OCI-LY1 (cell line): ENCODE measurements at regions not wholly inside any gene's neighbourhood (a gene's known extent, or its start where the extent isn't known, plus 50 kb on each side); places are given as distances from the start of the nearest gene placed in this dataset.

Experiments
- H2AFZ ChIP-seq: fragments of 200-600 bp; sonication (generic), shearing (Covaris generic); 2 replicates; pipeline ENCODE4 v1.6.0; 2014; ENCODE audit warnings: antibody characterized with exemption, mild to moderate bottlenecking, low read length
- H3F3A ChIP-seq: fragments of 200-600 bp; sonication (generic), shearing (Covaris generic); 2 replicates; pipeline ENCODE4 v1.6.0; 2014; ENCODE audit warnings: mild to moderate bottlenecking, antibody characterized with exemption, low read length, moderate library complexity; ENCODE audit not compliant: insufficient read depth
- H3K27ac ChIP-seq: fragments of 200-600 bp; sonication (generic); 2 replicates; pipeline ENCODE4 v1.5.1; 2014; ENCODE audit warnings: low read length, mixed run types, mild to moderate bottlenecking, low read depth; ENCODE audit not compliant: poor library complexity, severe bottlenecking
- H3K27me3 ChIP-seq: fragments of 200-600 bp; sonication (generic); 2 replicates; pipeline ENCODE4 v1.6.0; 2014; ENCODE audit warnings: antibody characterized with exemption, mild to moderate bottlenecking, low read length, moderate library complexity; ENCODE audit not compliant: insufficient read depth
- H3K36me3 ChIP-seq: fragments of 200-600 bp; sonication (generic); 2 replicates; pipeline ENCODE4 v1.6.1; 2014; ENCODE audit warnings: mild to moderate bottlenecking, antibody characterized with exemption, low read length, moderate library complexity, mixed read lengths; ENCODE audit not compliant: insufficient read depth
- H3K4me1 ChIP-seq: fragments of 200-600 bp; sonication (generic); 2 replicates; pipeline ENCODE4 v1.5.1; 2014; ENCODE audit warnings: mild to moderate bottlenecking, low read length, moderate library complexity; ENCODE audit not compliant: insufficient read depth, severe bottlenecking
- H3K4me2 ChIP-seq: fragments of 200-600 bp; sonication (generic), shearing (Covaris generic); 2 replicates; pipeline ENCODE4 v1.6.1; 2014; ENCODE audit warnings: low read length
- H3K4me3 ChIP-seq: fragments of 200-600 bp; sonication (generic); 2 replicates; pipeline ENCODE4 v1.5.1; 2014; ENCODE audit warnings: low read length, low read depth, mild to moderate bottlenecking, mixed read lengths; ENCODE audit not compliant: poor library complexity, severe bottlenecking
- H3K79me2 ChIP-seq: fragments of 200-600 bp; shearing (Covaris generic); 2 replicates; pipeline ENCODE4 v1.6.1; 2016; ENCODE audit warnings: mixed run types, low read length, mixed read lengths; ENCODE audit not compliant: insufficient read depth
- H3K9ac ChIP-seq: fragments of 200-600 bp; sonication (generic), shearing (Covaris generic); 2 replicates; pipeline ENCODE4 v1.6.1; 2014; ENCODE audit warnings: mild to moderate bottlenecking, low read length, mixed read lengths
- H3K9me2 ChIP-seq: fragments of 200-600 bp; sonication (generic), shearing (Covaris generic); 2 replicates; pipeline ENCODE4 v1.6.1; 2014; ENCODE audit warnings: low read depth, mild to moderate bottlenecking, low read length, mixed read lengths
- H3K9me3 ChIP-seq: fragments of 200-600 bp; shearing (Covaris generic); 2 replicates; pipeline ENCODE4 v1.6.1; 2014; ENCODE audit warnings: low read length, mixed read lengths
- H4K20me1 ChIP-seq: fragments of 200-600 bp; sonication (generic), shearing (Covaris generic); 2 replicates; pipeline ENCODE4 v1.6.0; 2016; ENCODE audit warnings: mild to moderate bottlenecking, low read length; ENCODE audit not compliant: insufficient read depth
- EZH2 ChIP-seq: fragments of 200-600 bp; sonication (generic), shearing (Covaris generic); IDR thresholded peaks from 2 replicates; pipeline ENCODE4 v1.8.0; 2017; ENCODE audit warnings: borderline replicate concordance, mixed run types, mild to moderate bottlenecking, antibody characterized with exemption, low read length, moderate library complexity, mixed read lengths
- TF ChIP-seq, protein P1 (sequence below): fragments of 200-600 bp; sonication (generic), shearing (Covaris generic); IDR thresholded peaks from 2 replicates; pipeline ENCODE4 v1.5.1; 2017; ENCODE audit warnings: mild to moderate bottlenecking, antibody characterized with exemption, low read length, moderate library complexity, mixed read lengths

DNA sequence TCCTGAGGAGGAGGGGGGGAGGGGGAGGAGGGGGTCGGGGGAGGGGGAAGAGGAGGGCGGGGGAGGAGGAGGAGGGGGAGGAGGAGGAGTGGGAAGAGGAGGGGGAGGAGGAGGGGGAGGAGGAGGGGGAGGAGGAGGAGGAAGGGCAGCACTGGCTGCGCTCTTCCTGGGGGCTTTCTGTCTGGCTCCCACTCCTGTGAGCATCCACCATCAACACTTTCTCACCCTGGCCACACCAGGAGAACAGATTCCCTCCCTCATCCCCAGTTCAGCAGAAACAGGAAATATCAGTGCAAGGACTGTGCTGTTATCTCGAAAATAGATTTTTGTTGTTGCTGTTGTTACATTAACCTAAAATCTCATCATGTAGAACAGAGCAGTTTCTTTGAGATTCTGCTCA, 530.5 kb downstream of the ACTR3B start:
- no peaks in the 10 kb centered on the region for H3K4me1 ChIP-seq
- H3K4me3 ChIP-seq, result no peak overlapping the region
- no peak for TF ChIP-seq EZH2
- TF ChIP-seq, protein P1, sequence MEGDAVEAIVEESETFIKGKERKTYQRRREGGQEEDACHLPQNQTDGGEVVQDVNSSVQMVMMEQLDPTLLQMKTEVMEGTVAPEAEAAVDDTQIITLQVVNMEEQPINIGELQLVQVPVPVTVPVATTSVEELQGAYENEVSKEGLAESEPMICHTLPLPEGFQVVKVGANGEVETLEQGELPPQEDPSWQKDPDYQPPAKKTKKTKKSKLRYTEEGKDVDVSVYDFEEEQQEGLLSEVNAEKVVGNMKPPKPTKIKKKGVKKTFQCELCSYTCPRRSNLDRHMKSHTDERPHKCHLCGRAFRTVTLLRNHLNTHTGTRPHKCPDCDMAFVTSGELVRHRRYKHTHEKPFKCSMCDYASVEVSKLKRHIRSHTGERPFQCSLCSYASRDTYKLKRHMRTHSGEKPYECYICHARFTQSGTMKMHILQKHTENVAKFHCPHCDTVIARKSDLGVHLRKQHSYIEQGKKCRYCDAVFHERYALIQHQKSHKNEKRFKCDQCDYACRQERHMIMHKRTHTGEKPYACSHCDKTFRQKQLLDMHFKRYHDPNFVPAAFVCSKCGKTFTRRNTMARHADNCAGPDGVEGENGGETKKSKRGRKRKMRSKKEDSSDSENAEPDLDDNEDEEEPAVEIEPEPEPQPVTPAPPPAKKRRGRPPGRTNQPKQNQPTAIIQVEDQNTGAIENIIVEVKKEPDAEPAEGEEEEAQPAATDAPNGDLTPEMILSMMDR, result no peak
- no peak overlapping the region for H3K4me2 ChIP-seq
- H3F3A ChIP-seq, result no peaks in the 10 kb centered on the region
- H3K9me3 ChIP-seq, result no peaks in the 10 kb centered on the region
- no peak overlapping the region for H2AFZ ChIP-seq
- H4K20me1 ChIP-seq, result no peaks in the 10 kb centered on the region
- no peak overlapping the region for H3K9ac ChIP-seq
- no peaks in the 10 kb centered on the region for H3K27me3 ChIP-seq
- H3K79me2 ChIP-seq, result no peaks in the 10 kb centered on the region
- H3K9me2 ChIP-seq, result no peaks in the 10 kb centered on the region
- H3K36me3 ChIP-seq, result no peaks in the 10 kb centered on the region
- H3K27ac ChIP-seq, result no peak overlapping the region

DNA sequence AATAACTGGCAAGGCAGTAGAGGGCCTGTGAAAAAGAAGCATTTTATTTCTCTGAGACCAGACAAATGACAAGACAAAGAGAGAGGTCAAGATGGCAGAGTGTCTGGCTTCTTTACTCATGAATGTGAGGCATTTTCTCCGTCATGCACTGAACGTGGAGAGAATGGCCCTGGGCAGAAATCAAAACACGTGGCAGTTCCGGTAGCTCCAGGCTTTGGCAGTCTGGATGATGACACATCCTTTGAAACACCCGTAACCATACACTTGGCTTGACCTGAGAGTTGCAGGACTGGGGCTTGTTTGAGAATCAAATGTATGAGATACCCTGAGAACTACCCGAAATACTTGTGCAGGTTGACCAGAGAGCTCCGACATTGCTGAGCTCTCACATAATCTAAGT, 537.6 kb downstream of the ACTR3B start:
- TF ChIP-seq, protein P1, result no peak
- TF ChIP-seq EZH2, result no peak
- Histone ChIP-seq H2AFZ (no peak overlapping the region), H3K27ac (no peak overlapping the region), H3K4me2 (no peak overlapping the region), H3K4me1 (no peaks in the 10 kb centered on the region), H3K9me3 (no peaks in the 10 kb centered on the region), H4K20me1 (no peaks in the 10 kb centered on the region), H3K9ac (no peak overlapping the region), H3K79me2 (no peaks in the 10 kb centered on the region), H3K36me3 (no peaks in the 10 kb centered on the region), H3K9me2 (no peaks in the 10 kb centered on the region), H3K4me3 (no peak overlapping the region), H3K27me3 (no peaks in the 10 kb centered on the region), H3F3A (no peaks in the 10 kb centered on the region)

DNA sequence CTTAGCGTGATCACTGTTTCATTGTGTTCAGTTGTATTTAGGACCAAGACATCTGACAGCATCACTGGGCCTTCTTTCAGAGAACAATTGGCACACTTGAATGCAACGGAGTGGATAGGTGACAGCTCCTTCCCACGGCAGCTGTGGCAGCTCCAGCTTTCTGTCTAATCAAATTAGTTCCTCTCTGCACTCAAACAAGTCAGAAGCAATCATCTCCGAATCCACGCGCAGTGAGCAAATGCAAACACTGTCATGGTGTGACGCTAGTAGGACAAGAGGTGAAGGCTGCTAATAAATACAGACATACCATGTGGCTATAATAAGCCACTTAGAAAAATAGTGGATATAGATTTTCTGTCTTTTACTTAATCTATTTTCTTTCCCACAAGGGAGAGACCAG, 542.4 kb downstream of the ACTR3B start:
- Histone ChIP-seq H4K20me1 (no peaks in the 10 kb centered on the region), H3F3A (no peaks in the 10 kb centered on the region), H3K27ac (no peak overlapping the region), H3K4me2 (no peak overlapping the region), H3K27me3 (no peaks in the 10 kb centered on the region), H2AFZ (no peak overlapping the region), H3K4me3 (no peak overlapping the region), H3K36me3 (no peaks in the 10 kb centered on the region), H3K4me1 (no peaks in the 10 kb centered on the region), H3K9ac (no peak overlapping the region), H3K9me2 (no peaks in the 10 kb centered on the region), H3K79me2 (no peaks in the 10 kb centered on the region), H3K9me3 (no peaks in the 10 kb centered on the region)
- no peak for TF ChIP-seq EZH2
- TF ChIP-seq, protein P1, result no peak
